ENCODE measurements at regions not wholly inside any gene's neighbourhood (a gene's known extent, or its start where the extent isn't known, plus 50 kb on each side); places are given as distances from the start of the nearest gene placed in this dataset.

GRCh38 chr5:68947986-68948385 lies 145.8 kb upstream of the SLC30A5 start:
- TF ChIP-seq CTCF (IDR thresholded peaks at IDR 0.05) (no peak), EZH2 (IDR thresholded peaks at IDR 0.05; ENCODE audit: borderline replicate concordance, insufficient read depth, low read depth, low read length, poor library complexity, severe bottlenecking) (no peak)
